ENCODE measurements at regions not wholly inside any gene's neighbourhood (a gene's known extent, or its start where the extent isn't known, plus 50 kb on each side); places are given as distances from the start of the nearest gene placed in this dataset.
A peak's percentile ranks its signal among the peaks of the same experiment; 100 is the strongest.
"Not testable (repeated sequence)": the region's sequence is repeated elsewhere in the genome, so short reads cannot be mapped to it uniquely, and the experiment has no call there.

GRCh38 chr6:139518556-139519091 is 144.2 kb upstream of the CITED2 start:
- no peaks in the 10 kb centered on the region for H3K36me3 Mint-ChIP-seq (ENCODE audit: unreplicated experiment)
- no peak overlapping the region for H3K4me3 Mint-ChIP-seq (ENCODE audit: unreplicated experiment)
- H3K27me3 Mint-ChIP-seq (ENCODE audit: unreplicated experiment): no peaks in the 10 kb centered on the region
- peaks cover 3% of the 10 kb centered on the region for H3K9me3 Mint-ChIP-seq (ENCODE audit: unreplicated experiment)
- no peak overlapping the region for H3K27ac Mint-ChIP-seq (ENCODE audit: unreplicated experiment)
- peaks cover 18% of the 10 kb centered on the region for H3K4me1 Mint-ChIP-seq (ENCODE audit: unreplicated experiment)
- no peak for DNase-seq (ENCODE audit: extremely low spot score, unreplicated experiment)
- TF ChIP-seq, protein P1, sequence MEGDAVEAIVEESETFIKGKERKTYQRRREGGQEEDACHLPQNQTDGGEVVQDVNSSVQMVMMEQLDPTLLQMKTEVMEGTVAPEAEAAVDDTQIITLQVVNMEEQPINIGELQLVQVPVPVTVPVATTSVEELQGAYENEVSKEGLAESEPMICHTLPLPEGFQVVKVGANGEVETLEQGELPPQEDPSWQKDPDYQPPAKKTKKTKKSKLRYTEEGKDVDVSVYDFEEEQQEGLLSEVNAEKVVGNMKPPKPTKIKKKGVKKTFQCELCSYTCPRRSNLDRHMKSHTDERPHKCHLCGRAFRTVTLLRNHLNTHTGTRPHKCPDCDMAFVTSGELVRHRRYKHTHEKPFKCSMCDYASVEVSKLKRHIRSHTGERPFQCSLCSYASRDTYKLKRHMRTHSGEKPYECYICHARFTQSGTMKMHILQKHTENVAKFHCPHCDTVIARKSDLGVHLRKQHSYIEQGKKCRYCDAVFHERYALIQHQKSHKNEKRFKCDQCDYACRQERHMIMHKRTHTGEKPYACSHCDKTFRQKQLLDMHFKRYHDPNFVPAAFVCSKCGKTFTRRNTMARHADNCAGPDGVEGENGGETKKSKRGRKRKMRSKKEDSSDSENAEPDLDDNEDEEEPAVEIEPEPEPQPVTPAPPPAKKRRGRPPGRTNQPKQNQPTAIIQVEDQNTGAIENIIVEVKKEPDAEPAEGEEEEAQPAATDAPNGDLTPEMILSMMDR (IDR thresholded peaks at IDR 0.05): no peak

DNA sequence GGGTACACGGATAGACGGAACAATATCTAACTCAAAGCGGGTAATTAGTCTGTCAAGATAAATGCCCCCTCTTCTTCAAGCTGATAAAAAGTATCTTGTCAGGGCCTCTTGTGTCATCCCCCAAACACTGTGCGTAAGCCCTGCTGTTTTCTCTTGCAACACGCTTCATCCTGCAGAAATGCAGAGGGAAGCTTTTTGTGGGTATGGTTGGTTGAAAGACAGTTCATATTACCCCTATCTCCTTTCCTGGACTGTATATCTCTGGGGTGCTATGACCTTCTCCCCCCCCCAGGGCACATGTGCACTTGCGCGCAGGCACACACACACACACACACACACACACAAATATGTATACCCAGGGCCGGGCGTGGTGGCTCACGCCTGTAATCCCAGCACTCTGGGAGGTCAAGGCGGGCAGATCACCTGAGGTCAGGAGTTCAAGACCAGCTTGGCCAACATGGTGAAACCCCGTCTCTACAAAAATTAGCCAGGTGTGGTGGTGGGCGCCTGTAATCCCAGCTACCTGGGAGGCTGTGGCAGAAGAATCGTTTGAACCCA is 143.6 kb upstream of the CITED2 start:
- DNase-seq (ENCODE audit: extremely low spot score, unreplicated experiment); H3K36me3 Mint-ChIP-seq (ENCODE audit: unreplicated experiment); H3K9me3 Mint-ChIP-seq (ENCODE audit: unreplicated experiment); H3K4me3 Mint-ChIP-seq (ENCODE audit: unreplicated experiment); H3K27me3 Mint-ChIP-seq (ENCODE audit: unreplicated experiment); H3K27ac Mint-ChIP-seq (ENCODE audit: unreplicated experiment): not testable (repeated sequence)
- H3K4me1 Mint-ChIP-seq (ENCODE audit: unreplicated experiment): peaks cover 18% of the 10 kb centered on the region

DNA sequence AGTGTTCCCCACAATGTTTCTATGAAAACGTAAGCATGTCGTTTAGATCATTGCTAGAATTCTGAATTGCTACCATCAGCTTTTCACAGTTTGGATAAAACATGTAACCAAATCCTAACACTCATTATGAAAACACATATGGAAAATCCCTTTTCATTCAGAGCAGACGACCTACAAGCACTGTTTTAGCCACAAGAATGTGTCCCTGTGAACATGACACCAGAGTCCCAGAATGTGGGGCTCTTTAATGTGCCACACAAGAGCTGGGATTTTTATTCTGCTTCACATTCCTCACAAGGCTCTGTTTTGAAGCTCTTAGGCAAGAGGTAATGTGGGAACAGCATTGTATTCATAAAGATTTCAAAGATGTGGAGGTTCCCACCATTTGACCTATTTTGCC is 141.1 kb upstream of the CITED2 start:
- TF ChIP-seq, protein P1 (IDR thresholded peaks at IDR 0.05): no peak

DNA sequence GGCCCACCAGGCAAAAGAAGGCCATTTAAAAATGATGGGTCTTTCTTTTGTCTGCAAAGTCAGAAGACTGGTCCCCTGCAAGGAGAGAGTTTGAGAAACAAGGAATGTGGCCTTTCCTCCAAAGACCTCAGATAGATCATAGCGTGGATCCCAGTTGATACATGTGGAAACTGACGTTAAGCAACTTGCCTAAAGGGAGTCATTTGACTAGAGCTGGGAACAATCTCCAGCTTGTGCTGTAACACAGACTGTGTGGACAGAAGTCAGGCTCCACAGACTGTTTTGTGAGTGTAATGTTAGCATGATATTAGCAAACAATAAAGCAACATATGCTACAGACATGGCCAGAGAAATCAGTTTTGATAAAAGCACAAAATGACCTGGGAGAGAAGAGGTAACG is 140.4 kb upstream of the CITED2 start:
- no peak for DNase-seq (ENCODE audit: extremely low spot score, unreplicated experiment)
- Mint-ChIP-seq H3K27ac (ENCODE audit: unreplicated experiment) (no peak overlapping the region), H3K4me3 (ENCODE audit: unreplicated experiment) (no peak overlapping the region)

More for the DNA sequence above, 141.1 kb upstream of the CITED2 start:
- Mint-ChIP-seq H3K36me3 (ENCODE audit: unreplicated experiment) (no peaks in the 10 kb centered on the region), H3K27me3 (ENCODE audit: unreplicated experiment) (no peaks in the 10 kb centered on the region), H3K27ac (ENCODE audit: unreplicated experiment) (peak overlapping the region; percentile 29), H3K9me3 (ENCODE audit: unreplicated experiment) (no peaks in the 10 kb centered on the region), H3K4me3 (ENCODE audit: unreplicated experiment) (no peak overlapping the region), H3K4me1 (ENCODE audit: unreplicated experiment) (peaks cover 18% of the 10 kb centered on the region)
- no peak for DNase-seq (ENCODE audit: extremely low spot score, unreplicated experiment)

GRCh38 chr6:139510040-139510790 is 135.8 kb upstream of the CITED2 start:
- H3K4me1 Mint-ChIP-seq (ENCODE audit: unreplicated experiment): peaks cover 17% of the 10 kb centered on the region
- H3K36me3 Mint-ChIP-seq (ENCODE audit: unreplicated experiment): no peaks in the 10 kb centered on the region
- TF ChIP-seq, protein P1 (IDR thresholded peaks at IDR 0.05): no peak
- no peaks in the 10 kb centered on the region for H3K27me3 Mint-ChIP-seq (ENCODE audit: unreplicated experiment)
- H3K27ac Mint-ChIP-seq (ENCODE audit: unreplicated experiment): no peak overlapping the region
- no peak for DNase-seq (ENCODE audit: extremely low spot score, unreplicated experiment)
- no peaks in the 10 kb centered on the region for H3K9me3 Mint-ChIP-seq (ENCODE audit: unreplicated experiment)
- no peak overlapping the region for H3K4me3 Mint-ChIP-seq (ENCODE audit: unreplicated experiment)

More for the DNA sequence above, 140.4 kb upstream of the CITED2 start:
- Mint-ChIP-seq H3K27me3 (ENCODE audit: unreplicated experiment) (no peaks in the 10 kb centered on the region), H3K4me1 (ENCODE audit: unreplicated experiment) (peaks cover 15% of the 10 kb centered on the region), H3K36me3 (ENCODE audit: unreplicated experiment) (no peaks in the 10 kb centered on the region), H3K9me3 (ENCODE audit: unreplicated experiment) (no peaks in the 10 kb centered on the region)
- TF ChIP-seq, protein P1 (IDR thresholded peaks at IDR 0.05): no peak

All from osteocyte (in vitro differentiated cells).